HG02852 (cell line): ENCODE measurements at regions not wholly inside any gene's neighbourhood (a gene's known extent, or its start where the extent isn't known, plus 50 kb on each side); places are given as distances from the start of the nearest gene placed in this dataset.

Experiments used
- ATAC-seq: cut with Tn5 transposase; IDR thresholded peaks from one replicate; pipeline ENCODE4 v1.9.1; 2021; ENCODE audit warnings: mild to moderate bottlenecking, moderate library complexity; ENCODE audit not compliant: unreplicated experiment

DNA sequence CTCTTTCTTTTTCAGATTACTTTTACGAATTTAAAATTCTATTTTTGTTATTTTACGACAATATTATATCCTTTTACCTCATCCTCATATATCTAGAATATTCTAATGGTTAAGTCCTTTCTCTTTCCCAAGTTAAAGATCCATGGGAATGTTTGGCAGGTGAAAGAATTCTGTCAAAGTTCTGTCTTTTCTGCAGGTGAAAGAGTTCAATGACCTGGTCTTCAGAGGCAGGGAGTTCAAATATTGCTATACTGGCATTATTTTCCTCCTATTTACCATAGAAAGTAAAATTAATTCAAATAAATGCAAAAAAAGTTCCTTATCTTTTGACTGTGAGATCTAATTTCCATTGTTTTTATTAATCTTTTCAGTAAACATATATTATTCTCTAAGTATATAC, 194.3 kb downstream of the ARL4A start:
- no peak for ATAC-seq

DNA sequence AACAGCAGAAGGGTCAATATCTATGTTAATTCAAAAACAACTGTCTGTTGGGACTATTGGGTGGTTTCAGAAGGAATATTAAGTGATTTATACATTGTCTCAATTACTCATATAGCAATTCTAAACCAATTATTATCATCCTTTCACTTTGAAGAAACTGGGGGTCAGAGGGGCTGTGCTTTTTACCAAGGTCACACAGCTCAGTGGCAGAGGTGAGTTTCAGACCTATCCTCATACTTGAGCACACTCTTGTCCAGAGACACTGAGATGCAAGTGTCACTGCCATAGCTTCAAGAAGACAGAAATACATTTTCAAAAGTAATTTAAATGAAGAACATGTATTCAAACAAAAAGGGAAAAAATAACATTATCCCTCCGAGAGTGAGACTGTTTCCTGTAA, 195.3 kb downstream of the ARL4A start:
- no peak for ATAC-seq

DNA sequence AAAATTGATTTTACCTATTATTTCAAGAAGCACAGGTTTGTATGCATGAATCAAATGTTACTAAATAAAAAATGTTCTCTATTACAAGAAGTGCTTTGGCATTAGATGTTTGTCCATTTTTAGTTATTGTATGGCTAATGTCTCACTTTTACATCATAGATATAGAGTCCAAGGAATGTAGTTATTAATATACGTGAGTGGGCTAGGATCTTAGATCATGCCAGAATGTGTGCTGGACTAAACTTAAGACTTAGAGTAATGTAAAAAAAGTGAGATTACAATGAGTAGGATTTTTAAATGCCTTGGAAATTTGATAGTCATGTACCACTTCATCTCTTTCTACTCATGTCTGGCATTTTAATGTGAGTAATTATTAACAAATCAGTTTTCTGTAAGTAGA, 196.6 kb downstream of the ARL4A start:
- ATAC-seq, result no peak

DNA sequence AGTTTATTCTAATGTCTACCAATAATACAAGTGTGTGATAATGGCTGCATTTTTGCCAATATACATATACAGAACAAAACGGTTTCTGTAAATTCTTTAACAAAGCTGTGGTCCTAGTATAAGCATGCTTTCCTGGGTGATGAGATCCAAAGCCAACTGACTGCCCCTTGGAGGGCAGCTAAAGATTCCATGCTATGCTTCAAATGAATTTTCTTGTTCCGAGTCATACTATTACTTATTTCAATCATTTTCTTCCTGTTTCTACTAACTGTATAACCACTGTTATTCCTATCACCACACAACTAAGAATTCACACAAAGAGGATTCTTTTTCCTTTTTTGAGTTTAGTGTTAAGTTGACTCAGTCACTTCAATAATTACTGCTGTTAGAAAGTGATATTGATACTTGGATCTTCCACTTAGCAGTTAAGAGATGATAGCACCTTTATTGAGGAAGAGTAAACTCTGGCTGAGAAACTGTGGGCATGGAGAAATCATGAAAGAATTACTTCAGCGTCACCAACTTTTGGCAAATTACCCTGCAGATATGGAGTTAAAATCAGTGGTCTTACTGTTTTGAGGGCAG, 197.5 kb downstream of the ARL4A start:
- no peak for ATAC-seq

DNA sequence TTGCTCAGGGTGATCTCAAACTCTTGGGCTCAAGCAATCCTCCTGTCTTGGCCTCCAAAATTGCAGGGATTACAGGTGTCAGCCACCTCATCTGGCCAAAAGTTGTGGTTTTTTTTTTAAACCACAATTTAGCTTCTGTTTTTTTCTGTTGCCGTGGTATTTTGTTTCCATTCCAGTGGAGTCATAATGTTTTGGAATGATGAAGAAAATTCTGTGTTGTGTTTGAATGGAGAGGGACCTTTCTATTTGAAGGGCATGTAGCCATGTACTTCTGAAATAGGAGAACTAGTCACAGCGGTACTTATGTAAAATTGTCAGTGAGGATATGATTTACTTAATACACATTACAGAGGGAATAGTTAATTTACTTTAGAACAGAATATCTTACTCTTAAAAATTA, 201.3 kb downstream of the ARL4A start:
- no peak for ATAC-seq

DNA sequence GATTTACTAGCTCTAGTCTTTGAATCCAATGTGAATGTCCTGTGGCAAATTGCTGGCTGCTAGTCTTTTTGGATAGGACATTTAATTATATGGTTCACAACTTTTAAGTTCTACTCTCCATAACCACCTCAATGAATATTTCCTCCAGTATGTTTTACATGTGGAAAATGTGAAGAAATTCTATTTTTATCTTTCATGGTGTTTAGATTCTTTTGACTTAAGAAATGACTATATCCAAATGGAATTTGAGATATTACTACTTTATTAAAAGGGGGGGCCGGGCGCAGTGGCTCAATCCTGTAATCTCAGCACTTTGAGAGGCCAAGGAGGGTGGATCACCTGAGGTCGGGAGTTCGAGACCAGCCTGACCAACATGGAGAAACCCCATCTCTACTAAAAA, 202.0 kb downstream of the ARL4A start:
- no peak for ATAC-seq

DNA sequence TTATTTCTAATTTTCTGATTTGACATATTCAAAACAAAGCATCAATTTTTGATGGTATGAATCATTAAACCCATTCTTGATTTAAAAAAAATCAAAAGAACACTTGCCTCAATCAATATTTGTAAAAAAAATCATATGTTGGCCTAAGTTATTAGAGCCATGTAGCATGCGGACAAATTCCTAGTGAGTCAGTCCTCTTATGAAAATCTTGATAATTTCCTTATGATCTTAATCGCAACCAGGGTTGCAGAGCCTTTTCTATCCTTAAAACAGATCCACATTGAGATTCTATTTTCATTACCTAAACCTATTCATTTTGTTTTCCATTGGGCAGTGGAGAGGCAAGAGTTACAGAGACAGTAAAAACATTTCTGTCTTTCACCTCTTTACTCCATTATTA, 203.2 kb downstream of the ARL4A start:
- no peak for ATAC-seq

DNA sequence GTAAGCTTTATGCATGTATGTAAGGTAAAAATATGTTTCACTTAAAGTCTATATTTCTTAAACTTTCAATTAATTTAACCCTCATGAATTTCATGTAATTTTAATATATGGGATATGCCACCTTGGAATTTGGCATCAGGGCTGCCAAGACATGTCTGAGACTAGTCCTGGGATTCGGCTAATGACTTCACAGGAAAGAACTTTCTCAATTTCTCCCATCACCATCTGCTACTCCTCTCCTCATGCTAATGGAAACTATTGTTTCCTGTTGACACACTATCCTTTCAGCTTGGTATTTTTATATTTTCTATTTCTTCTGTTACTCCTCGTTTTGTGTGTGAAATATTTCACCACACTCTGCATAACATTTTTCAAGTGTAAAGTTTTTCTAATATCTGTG, 205.9 kb downstream of the ARL4A start:
- ATAC-seq, result no peak

DNA sequence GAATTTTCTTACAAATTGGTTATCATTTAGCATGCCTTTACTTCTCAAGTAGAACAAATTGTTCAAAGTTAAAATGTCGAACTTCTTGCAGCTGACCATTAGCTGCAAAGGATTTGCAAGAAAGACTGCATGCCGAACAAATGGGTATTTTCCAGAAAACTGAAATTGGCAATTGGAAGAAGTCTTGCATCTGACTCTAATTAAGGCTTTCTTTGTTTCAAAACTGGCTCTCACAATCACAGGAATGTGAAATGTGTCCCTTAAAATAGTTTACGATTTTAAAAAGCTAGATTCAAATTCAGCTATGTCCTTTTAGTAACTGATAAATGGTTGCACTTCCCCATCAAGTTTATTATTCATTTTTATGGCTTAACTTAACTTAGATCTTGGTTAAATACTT, 207.9 kb downstream of the ARL4A start:
- no peak for ATAC-seq

DNA sequence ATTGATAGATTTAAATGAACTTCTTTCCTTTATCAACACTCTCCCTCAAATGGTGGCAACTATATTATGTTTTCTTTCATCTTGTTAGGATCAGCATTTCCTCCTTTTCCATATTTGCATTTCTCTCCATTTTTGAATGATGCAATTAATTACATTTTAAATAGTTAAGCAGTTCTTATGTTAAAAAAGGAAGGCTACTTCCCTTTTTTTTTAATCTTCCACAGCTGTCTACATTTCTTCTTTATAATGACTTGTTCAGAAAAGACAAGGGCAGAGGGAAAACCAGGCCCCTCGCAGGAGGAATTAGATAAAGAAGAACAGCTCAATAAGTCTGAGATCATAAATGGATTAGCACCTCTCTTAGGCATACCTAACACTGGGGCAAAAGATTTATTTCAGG, 208.9 kb downstream of the ARL4A start:
- no peak for ATAC-seq

DNA sequence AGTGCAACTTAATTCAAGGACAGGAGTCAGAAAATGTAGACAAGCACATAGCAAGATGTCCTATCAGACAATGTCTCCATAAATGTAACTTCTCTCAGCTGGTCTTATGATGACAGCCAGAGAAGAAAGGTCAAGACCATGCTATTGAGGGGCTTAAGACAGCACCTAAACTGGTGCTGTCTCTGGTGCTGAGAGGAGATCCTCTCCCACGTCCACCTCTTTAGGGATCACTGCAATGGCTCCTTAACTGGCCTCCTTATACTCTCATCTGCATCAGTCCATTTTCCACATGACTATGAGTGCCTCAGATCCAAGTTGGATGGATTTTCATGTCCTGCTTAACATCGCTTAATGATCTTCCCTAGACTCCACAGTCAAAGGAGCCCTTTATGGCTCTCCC, 210.6 kb downstream of the ARL4A start:
- no peak for ATAC-seq

DNA sequence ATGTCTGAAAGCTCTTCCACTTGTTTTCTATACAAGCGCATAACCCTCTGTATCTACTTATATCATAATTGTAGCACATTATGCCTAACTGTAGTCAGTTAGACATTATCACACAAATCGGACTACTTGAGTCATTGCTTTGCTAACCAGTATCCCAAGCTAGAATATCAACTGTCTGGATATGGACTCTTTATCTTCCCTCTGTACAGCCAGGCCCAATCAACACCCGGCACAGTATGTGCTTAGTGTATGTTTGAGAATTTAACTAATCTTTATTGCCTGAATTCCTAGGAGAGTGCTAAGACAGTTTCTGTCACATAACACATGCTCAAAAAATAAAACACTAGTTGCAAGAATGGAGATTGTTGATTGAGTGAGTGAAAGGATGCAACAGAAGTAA, 211.2 kb downstream of the ARL4A start:
- ATAC-seq, result no peak

DNA sequence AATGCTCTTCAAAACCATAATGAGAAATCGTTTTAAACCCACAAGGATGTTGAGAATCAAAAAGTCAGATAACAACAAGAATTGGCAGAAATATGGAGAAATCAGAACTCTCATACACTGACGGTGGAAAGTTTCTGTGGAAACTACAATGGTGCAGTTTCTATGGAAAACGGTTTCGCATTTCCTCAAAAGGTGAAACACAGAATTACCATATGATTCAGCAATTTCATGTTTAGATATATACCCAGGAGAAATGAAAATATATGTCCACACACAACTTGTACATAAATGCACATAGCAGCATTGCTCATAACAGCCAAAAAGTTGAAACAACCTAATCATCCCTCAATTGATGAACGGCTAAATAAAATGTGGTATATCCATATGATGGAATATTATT, 218.2 kb downstream of the ARL4A start:
- ATAC-seq, result no peak

DNA sequence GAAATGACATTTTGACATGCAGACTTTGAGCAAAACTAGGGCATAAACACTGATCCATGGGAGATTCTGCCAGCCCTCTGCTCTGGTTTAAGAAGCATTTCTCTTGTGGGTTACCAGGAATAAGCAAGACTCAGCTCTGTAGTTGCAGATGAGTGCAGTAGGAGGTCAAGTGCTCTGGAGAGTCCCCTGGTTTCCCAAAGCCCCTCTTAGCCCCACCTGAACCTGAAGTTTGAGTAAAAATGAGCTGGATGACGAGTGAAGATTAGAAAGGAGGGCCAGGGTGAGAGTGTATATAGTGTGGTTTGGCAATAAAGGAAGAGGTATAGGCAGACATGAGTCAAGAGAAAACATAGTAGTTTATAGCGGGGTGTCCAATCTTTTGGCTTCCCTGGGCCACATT, 220.3 kb downstream of the ARL4A start:
- peak; percentile 58 for ATAC-seq

DNA sequence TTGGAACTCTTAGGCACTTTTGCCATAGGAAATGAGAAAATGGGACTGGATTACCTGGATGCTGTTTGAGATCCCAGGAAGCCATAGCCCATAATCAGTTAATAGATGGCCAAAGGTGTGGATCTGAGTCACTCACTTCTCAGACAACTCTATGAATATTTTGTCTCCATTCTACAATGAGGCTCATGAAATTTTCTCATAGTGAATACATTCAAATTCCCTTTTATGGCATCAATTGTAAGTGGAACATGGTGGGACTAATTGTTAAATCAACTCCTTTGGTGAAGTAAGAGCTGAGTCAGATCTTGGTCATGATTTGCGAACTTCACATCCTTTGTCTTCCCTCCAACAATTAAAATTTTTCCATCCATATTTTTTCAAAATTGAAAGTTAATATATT, 222.1 kb downstream of the ARL4A start:
- ATAC-seq, result no peak

DNA sequence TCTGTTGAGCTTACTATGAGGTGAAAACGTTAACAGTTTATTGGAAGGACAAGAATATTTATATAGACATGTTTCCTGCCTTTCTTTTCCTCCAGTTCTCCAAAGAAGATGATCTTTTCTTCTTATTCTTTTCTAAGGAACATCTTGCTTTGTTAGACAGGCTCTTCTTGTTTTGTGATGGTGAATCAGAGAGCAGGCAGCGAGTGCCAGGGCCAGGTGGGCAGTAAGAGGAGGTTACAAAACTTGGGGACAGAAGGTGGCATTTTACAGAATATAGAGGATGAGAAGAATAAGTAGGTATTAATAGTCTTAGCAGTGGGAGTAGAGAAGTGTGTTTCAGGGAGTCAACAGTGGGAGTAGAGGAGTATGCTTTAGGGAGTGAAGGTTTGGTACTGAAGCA, 223.6 kb downstream of the ARL4A start:
- ATAC-seq, result no peak

DNA sequence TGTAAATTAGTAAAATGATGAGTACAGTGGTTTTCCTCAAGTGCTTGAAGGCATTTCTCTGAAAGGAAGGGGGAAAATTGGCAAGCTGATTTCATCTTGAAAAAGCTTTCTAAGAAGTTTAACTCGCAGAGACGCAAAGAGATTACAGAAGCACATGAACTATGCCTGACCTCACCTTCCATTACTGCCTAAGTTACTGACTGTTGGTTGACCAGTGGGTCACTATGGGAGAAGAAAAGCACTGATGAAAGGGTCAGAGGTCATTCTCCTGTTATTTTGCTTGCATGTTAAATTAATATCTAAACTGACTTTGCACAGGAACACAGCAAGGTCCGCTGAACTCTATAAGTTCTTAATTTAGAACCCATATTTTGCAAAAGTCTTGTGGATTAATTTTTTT, 225.6 kb downstream of the ARL4A start:
- ATAC-seq, result no peak

DNA sequence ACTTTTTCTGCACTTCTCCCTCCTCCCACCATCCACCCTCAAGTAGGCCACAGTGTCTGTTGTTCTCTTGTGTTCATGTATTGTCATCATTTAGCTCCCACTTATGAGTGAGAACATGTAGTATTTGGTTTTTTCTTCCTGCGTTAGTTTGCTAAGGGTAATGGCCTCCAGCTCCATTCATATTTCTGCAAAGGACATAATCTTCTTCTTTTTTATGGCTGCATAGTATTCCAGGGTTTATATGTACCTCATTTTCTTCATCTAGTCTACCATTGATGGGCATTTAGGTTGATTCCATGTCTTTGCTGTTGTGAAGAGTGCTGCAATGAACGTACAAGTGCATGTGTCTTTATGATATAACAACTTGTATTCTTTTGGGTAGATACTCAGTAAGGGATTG, 230.4 kb downstream of the ARL4A start:
- no peak for ATAC-seq

DNA sequence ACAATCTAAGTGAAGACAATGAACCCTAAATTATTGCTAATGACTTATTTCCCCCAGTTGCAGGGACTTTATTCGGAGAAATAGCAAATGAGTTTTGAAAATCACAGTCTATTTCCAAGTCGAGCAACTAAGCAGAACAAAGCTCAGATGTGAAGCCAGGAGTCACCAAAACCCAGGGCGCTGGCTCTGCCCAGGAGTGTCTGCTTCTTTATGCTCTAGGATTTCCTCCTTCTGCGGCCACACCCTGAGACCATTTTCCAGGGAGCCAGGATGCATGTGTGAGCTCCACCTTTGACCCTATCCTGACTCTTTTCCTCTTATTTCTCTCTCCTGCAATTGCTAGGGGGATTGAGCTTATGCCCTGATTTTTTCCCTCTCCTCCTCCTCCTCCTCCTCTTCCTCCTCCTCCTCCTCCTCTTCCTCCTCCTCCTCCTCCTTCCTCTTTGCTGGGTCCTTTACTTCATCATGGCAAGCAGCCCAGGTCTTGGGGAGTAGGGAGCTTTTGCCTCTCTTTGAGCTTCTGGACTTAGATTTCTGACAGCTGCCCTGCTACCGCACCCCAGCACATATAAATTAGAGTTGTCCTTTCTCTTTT, 234.4 kb downstream of the ARL4A start:
- ATAC-seq, result no peak

DNA sequence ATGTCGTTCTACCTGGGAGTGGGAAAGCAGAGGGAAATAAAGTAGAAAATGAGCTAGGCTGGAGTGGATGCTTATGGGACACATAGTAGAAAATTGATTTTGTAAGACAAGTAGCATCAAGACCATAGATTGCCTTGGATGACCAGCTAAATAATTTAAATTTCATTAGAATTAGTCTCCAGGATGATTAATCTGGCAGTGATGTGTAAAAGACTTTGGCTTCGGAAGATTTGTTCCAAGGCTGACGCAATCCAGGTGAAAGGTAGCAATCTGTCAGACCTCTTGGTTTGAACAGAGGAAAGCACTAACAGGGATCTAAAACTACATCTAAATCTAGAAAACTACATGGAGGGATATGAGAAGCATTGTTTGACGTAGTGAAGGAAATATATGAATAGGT, 236.5 kb downstream of the ARL4A start:
- ATAC-seq, result no peak

DNA sequence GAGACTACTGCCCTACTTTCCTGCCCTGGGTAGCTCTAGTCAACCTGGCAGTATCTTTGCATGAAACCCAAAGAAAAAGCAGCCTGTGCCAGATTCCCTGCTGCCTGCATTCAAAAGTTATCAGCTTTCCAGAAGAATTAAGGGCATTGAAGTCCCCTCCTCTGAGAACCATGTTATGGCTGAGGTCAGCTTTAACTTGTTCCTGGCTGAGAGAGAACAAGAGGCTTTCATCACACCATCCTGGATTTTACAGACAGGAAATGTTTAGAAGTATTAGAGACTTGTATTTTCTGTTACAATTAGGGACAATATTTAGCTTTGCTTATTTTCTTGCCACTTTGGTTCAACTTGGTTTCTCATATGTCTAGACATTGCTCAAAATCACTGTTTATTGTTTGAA, 238.8 kb downstream of the ARL4A start:
- no peak for ATAC-seq

DNA sequence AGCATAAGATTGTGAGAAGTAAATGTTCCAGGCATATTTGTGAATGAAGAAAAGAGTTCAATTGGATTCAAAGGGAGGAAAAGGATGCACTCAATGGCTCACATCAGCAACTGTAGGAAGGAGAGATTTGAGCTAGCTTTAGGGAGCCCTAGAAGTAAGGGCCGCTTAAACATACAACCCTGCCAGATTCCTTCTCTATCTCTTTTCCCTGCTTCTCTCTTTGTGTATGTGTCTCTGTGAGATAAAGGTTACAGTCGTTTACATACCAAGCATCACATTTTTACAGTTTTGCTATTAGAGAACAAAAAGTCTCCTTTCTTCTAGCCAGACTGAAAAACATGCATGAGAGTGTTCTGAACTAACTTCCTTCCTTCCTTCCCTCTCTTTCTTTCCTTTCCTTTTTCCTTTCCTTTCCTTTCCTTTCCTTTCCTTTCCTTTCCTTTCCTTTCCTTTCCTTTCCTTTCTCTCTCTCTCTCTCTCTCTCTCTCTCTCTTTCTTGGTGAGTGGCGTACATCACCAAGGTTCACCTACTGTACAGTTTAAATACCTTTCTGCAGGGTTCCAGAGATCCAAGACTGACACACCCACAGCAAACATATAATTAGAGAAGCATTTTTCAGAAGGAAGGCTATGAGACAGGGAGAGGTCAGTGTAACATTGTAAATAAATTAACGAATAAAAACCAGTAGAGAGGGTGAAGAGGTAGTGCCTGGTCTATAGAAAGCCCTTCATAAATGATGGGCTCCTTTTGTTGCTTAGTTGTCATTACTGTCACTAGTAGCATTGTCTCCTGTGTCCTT, 240.4 kb downstream of the ARL4A start:
- no peak for ATAC-seq
